Left ventricle myocardium inferior (tissue), 1 donor: ENCODE measurements at regions not wholly inside any gene's neighbourhood (a gene's known extent, or its start where the extent isn't known, plus 50 kb on each side); places are given as distances from the start of the nearest gene placed in this dataset.
A peak's percentile ranks its signal among the peaks of the same experiment; 100 is the strongest.

Experiments used
- DNase-seq: peaks from one replicate; pipeline ENCODE4 v3.0.0-alpha.2; 2020
- H3K27ac ChIP-seq: fragments of 200-600 bp; replicated peaks from 2 replicates; pipeline ENCODE4 v1.8.0; 2021
- H3K27me3 ChIP-seq: fragments of 200-600 bp; 2 replicates; pipeline ENCODE4 v1.8.0; 2021; ENCODE audit warnings: low read depth
- H3K36me3 ChIP-seq: fragments of 200-600 bp; 2 replicates; pipeline ENCODE4 v1.8.0; 2021
- H3K4me1 ChIP-seq: fragments of 200-600 bp; 2 replicates; pipeline ENCODE4 v1.8.0; 2021
- H3K4me3 ChIP-seq: fragments of 200-600 bp; 2 replicates; pipeline ENCODE4 v1.8.0; 2021; ENCODE audit warnings: mild to moderate bottlenecking, moderate library complexity
- H3K9me3 ChIP-seq: fragments of 200-600 bp; replicated peaks from 2 replicates; pipeline ENCODE4 v1.8.0; 2021
- CTCF ChIP-seq: fragments of 200-600 bp; IDR thresholded peaks from 2 replicates; pipeline ENCODE4 v1.8.0; 2021; ENCODE audit warnings: antibody characterized with exemption, mild to moderate bottlenecking, borderline replicate concordance
- intact Hi-C: fragments of 100-400 bp; cut with micrococcal nuclease; formaldehyde crosslinking; loops from one replicate; pipeline ENCODE4 v1.11.0; 2022
- donor health status: DM: no; HTN: yes; CAD: no; lungs with severe emphysema.

- H3K9me3 ChIP-seq: no peaks in the 10 kb centered on the region
- TF ChIP-seq CTCF: no peak
- intact Hi-C loops: loop anchor here (5.0 kb wide), 1 partner anchor 487 kb away; no protein-coding TSS in a partner anchor
- DNase-seq: no peak
- H3K27ac ChIP-seq: no peak overlapping the region
- H3K27me3 ChIP-seq: no peaks in the 10 kb centered on the region
- peaks cover 22% of the 10 kb centered on the region for H3K4me1 ChIP-seq
- H3K36me3 ChIP-seq: no peaks in the 10 kb centered on the region
- no peak overlapping the region for H3K4me3 ChIP-seq
Measured at GRCh38 chr7:46939558-46939957, 642.4 kb downstream of the TNS3 start.

GRCh38 chr7:46939089-46939488, 642.8 kb downstream of the TNS3 start:
- no peak for DNase-seq
- H3K4me3 ChIP-seq: no peak overlapping the region
- peaks cover 22% of the 10 kb centered on the region for H3K4me1 ChIP-seq
- no peaks in the 10 kb centered on the region for H3K27me3 ChIP-seq
- no peaks in the 10 kb centered on the region for H3K9me3 ChIP-seq
- H3K27ac ChIP-seq: no peak overlapping the region
- H3K36me3 ChIP-seq: no peaks in the 10 kb centered on the region
- intact Hi-C loops: loop anchor here (5.0 kb wide), 1 partner anchor 487 kb away; no protein-coding TSS in a partner anchor
- TF ChIP-seq CTCF: no peak

- intact Hi-C loops: loop anchor here (5.0 kb wide), 1 partner anchor 486 kb away; no protein-coding TSS in a partner anchor
- TF ChIP-seq CTCF: no peak
- DNase-seq: no peak
Measured at GRCh38 chr7:46937826-46938225, 644.1 kb downstream of the TNS3 start.

GRCh38 chr7:46934198-46934825, 647.6 kb downstream of the TNS3 start:
- Histone ChIP-seq H3K27ac (peak overlapping the region; percentile 80), H3K36me3 (no peaks in the 10 kb centered on the region), H3K4me3 (no peak overlapping the region), H3K27me3 (no peaks in the 10 kb centered on the region), H3K9me3 (no peaks in the 10 kb centered on the region), H3K4me1 (peaks cover 38% of the 10 kb centered on the region)
- DNase-seq: no peak
- TF ChIP-seq CTCF: no peak
- intact Hi-C loops: no loop called here

More at GRCh38 chr7:46937826-46938225, 644.1 kb downstream of the TNS3 start:
- Histone ChIP-seq H3K9me3 (no peaks in the 10 kb centered on the region), H3K4me3 (no peak overlapping the region), H3K27me3 (no peaks in the 10 kb centered on the region), H3K27ac (no peak overlapping the region), H3K36me3 (no peaks in the 10 kb centered on the region), H3K4me1 (peaks cover 30% of the 10 kb centered on the region)

- Histone ChIP-seq H3K4me3 (no peak overlapping the region), H3K27ac (peak overlapping the region; percentile 80), H3K9me3 (no peaks in the 10 kb centered on the region), H3K4me1 (peaks cover 41% of the 10 kb centered on the region), H3K36me3 (no peaks in the 10 kb centered on the region), H3K27me3 (no peaks in the 10 kb centered on the region)
- intact Hi-C loops: no loop called here
- no peak for TF ChIP-seq CTCF
- DNase-seq: no peak
Measured at GRCh38 chr7:46933596-46933995, 648.3 kb downstream of the TNS3 start.
